Right lobe of liver (tissue), 6 donors: ENCODE measurements at regions not wholly inside any gene's neighbourhood (a gene's known extent, or its start where the extent isn't known, plus 50 kb on each side); places are given as distances from the start of the nearest gene placed in this dataset.

Source experiments
- ATAC-seq, 4 donors: fragments of 200-7000 bp; cut with Tn5 transposase; one replicate each; pipeline ENCODE4 v1.9.1; 2020; ENCODE audit warnings: mild to moderate bottlenecking in 4 of 4, moderate library complexity in 4 of 4
- DNase-seq, 3 donors: peaks; one replicate each; pipeline ENCODE4 v3.0.0-alpha.2; 2020
- H3K27ac ChIP-seq, 3 donors: fragments of 200-600 bp; one replicate each; pipeline ENCODE4 v1.8.0; 2022
- H3K27me3 ChIP-seq, 2 donors: fragments of 200-600 bp; one replicate each; pipeline ENCODE4 v1.8.0; 2022
- H3K36me3 ChIP-seq, 4 donors: fragments of 200-600 bp; sonication (generic) in 1 of 4; one replicate each; pipeline versions ENCODE4 v1.5.1 to v1.8.0; 2017 to 2022; ENCODE audit warnings: control low read depth in 1 of 4
- H3K4me1 ChIP-seq, 4 donors: fragments of 200-600 bp; sonication (generic) in 1 of 4; one replicate each; pipeline versions ENCODE4 v1.5.1 to v1.8.0; 2017 to 2022; ENCODE audit warnings: control low read depth in 1 of 4
- H3K4me3 ChIP-seq, 3 donors: fragments of 200-600 bp; one replicate each; pipeline ENCODE4 v1.8.0; 2022
- H3K9me3 ChIP-seq, 4 donors: fragments of 200-600 bp; sonication (generic) in 1 of 4; one replicate each; pipeline versions ENCODE4 v1.5.1 to v1.8.0; 2017 to 2022; ENCODE audit warnings: control low read depth in 1 of 4
- POLR2A ChIP-seq: fragments of 450-650 bp; IDR thresholded peaks from one replicate; pipeline ENCODE4 v1.6.1; 2017; ENCODE audit warnings: antibody characterized with exemption, mild to moderate bottlenecking
- whole genome bisulfite sequencing: methylation state at CpG from one replicate; pipeline ENCODE4 v1.1.6; 2018; ENCODE audit warnings: low coverage, low lambda C conversion rate; ENCODE audit not compliant: insufficient coverage; ENCODE audit errors: missing lambda C conversion rate; 5-methylcytosine and 5-hydroxymethylcytosine counted together
- intact Hi-C, 2 donors: fragments of 100-400 bp; cut with DNase I; formaldehyde crosslinking; loops; one replicate each; pipeline versions ENCODE4 v1.11.2 to v1.14.1; 2022
- TF ChIP-seq, protein P1 (sequence below), 4 donors: fragments of 200-600 bp in 3 of 4; fragments of 450-650 bp in 1 of 4; IDR thresholded peaks; one replicate each; pipeline versions ENCODE4 v1.5.1 to v1.8.0; 2016 to 2022; ENCODE audit warnings: antibody characterized with exemption in 4 of 4, mild to moderate bottlenecking in 2 of 4
- donor health status: DM: no; HTN: yes; CAD: no.
- donor health status: DM: no; HTN: no; CAD: no.
- donor health status: DM: no; HTN: no; CAD: no.
- donor health status: DM: no; HTN: yes; CAD: no.
- donor health status: DM: no; HTN: yes; CAD: no.

DNA sequence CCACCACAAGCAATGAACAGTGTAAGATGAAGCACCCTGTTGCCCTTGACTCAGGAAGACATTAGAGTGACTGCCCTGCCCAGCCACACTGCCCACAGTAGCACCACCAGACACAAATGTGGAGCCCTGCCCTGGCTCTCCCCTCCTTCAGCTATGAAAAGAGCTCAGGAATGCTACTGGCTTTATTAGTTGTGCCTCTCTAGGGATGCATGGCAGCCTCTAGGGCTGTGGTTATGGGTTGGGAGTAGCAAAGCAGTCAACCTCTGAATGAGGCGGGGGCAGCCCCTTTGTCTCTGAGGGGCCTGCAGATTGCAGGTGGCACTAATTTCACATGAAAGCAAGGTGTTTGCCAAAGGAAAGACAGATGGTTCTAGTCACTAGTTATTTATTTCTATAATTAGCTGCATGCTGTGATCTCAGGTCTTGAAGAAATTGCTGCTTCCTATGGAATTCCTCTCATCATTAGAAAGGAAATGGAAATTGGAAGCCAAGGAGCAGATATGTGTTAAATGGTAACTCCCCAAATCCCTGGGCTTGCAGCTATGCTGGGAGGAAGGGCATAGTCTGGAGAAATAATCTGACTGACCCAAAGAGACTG is 259.4 kb downstream of the TLR4 start:
- Histone ChIP-seq H3K27me3 (no peaks in the 10 kb centered on the region), H3K4me1 (no peaks in the 10 kb centered on the region), H3K4me3 (no peak overlapping the region), H3K9me3 (no peaks in the 10 kb centered on the region), H3K36me3 (no peaks in the 10 kb centered on the region), H3K27ac (no peak overlapping the region)
- intact Hi-C loops, result no loop called here
- 92% methylated on average over 1 of the region's 1 CpG for WGBS
- TF ChIP-seq, protein P1, sequence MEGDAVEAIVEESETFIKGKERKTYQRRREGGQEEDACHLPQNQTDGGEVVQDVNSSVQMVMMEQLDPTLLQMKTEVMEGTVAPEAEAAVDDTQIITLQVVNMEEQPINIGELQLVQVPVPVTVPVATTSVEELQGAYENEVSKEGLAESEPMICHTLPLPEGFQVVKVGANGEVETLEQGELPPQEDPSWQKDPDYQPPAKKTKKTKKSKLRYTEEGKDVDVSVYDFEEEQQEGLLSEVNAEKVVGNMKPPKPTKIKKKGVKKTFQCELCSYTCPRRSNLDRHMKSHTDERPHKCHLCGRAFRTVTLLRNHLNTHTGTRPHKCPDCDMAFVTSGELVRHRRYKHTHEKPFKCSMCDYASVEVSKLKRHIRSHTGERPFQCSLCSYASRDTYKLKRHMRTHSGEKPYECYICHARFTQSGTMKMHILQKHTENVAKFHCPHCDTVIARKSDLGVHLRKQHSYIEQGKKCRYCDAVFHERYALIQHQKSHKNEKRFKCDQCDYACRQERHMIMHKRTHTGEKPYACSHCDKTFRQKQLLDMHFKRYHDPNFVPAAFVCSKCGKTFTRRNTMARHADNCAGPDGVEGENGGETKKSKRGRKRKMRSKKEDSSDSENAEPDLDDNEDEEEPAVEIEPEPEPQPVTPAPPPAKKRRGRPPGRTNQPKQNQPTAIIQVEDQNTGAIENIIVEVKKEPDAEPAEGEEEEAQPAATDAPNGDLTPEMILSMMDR (IDR thresholded peaks at IDR 0.05), result no peak
- TF ChIP-seq POLR2A, result no peak
- ATAC-seq (no peak), DNase-seq (no peak)

- Histone ChIP-seq H3K4me1 (no peaks in the 10 kb centered on the region), H3K27ac (no peak overlapping the region), H3K9me3 (no peaks in the 10 kb centered on the region), H3K36me3 (no peaks in the 10 kb centered on the region), H3K4me3 (no peak overlapping the region), H3K27me3 (no peaks in the 10 kb centered on the region)
- ATAC-seq (no peak), DNase-seq (no peak)
- intact Hi-C loops, result no loop called here
- TF ChIP-seq, protein P1 (IDR thresholded peaks at IDR 0.05), result no peak
- TF ChIP-seq POLR2A, result no peak
- WGBS, result 61% methylated on average over 6 of the region's 7 CpGs
Measured at GRCh38 chr9:117970276-117971050, 266.3 kb downstream of the TLR4 start.

GRCh38 chr9:117974108-117974507 is 269.9 kb downstream of the TLR4 start:
- ATAC-seq, result no peak
- TF ChIP-seq, protein P1 (IDR thresholded peaks at IDR 0.05), result no peak
- no peak for TF ChIP-seq POLR2A
- intact Hi-C loops, result no loop called here
- Histone ChIP-seq H3K36me3 (no peaks in the 10 kb centered on the region), H3K27ac (no peak overlapping the region), H3K9me3 (no peaks in the 10 kb centered on the region), H3K4me3 (no peak overlapping the region), H3K4me1 (no peaks in the 10 kb centered on the region), H3K27me3 (no peaks in the 10 kb centered on the region)
- 21% methylated on average over 3 of the region's 3 CpGs for WGBS
- DNase-seq, result no peak

GRCh38 chr9:117979914-117980313 is 275.7 kb downstream of the TLR4 start:
- 57% methylated on average over 2 of the region's 2 CpGs for WGBS
- TF ChIP-seq, protein P1 (IDR thresholded peaks at IDR 0.05), result no peak
- no peak for TF ChIP-seq POLR2A
- no peak overlapping the region for H3K27ac ChIP-seq

More at GRCh38 chr9:117979914-117980313, 275.7 kb downstream of the TLR4 start:
- DNase-seq (no peak), ATAC-seq (no peak)
- intact Hi-C loops, result no loop called here
- Histone ChIP-seq H3K27me3 (no peaks in the 10 kb centered on the region), H3K9me3 (no peaks in the 10 kb centered on the region), H3K36me3 (no peaks in the 10 kb centered on the region), H3K4me1 (no peaks in the 10 kb centered on the region), H3K4me3 (no peak overlapping the region)
